CD4-positive, alpha-beta T cell treated with Interleukin-2 at 100 ng/mL for 4 hours (primary cell): ENCODE measurements at regions not wholly inside any gene's neighbourhood (a gene's known extent, or its start where the extent isn't known, plus 50 kb on each side); places are given as distances from the start of the nearest gene placed in this dataset.
A peak's percentile ranks its signal among the peaks of the same experiment; 100 is the strongest.

Experiments used
- DNase-seq: peaks from one replicate; pipeline ENCODE4 v3.0.0-alpha.2; 2020; ENCODE audit warnings: low spot score

DNA sequence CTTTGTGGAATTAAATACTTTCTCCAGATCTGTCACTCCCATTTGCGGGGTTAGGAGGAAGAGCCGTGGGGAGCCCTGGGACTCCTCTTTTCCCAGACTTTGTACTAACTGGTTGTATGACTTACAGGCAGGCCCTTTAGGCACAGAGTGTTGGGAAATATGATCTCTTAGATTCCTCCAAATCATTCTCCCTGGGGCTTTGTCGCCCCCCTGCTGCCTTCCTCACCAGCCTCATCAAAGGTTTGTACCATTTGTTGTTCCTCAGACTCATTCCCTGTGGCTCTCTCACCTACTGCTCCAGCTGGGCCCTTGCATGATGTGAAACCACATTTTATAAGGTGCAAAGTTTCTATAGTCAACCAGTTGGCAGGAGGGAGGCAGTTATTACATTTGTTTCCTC lies 56.4 kb downstream of the CRYGS start:
- DNase-seq: no peak

DNA sequence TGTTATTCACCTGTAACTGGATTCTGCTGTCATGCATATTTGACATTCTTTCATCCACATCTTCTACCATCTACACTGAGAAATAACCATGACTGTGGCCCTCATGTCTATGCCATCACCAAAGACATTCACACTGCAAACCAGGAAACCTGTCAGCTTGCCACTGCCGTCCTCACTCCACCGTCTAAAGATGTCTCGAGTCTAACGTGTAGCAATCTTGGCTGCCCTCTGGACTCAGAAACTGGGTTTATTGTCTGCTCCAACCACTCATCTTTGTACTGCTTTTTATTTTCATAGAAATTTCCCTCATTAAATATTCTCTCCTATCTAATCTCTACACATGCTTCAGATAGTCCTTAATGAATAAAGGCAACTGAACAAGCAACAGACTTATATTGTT lies 57.1 kb downstream of the CRYGS start:
- no peak for DNase-seq

DNA sequence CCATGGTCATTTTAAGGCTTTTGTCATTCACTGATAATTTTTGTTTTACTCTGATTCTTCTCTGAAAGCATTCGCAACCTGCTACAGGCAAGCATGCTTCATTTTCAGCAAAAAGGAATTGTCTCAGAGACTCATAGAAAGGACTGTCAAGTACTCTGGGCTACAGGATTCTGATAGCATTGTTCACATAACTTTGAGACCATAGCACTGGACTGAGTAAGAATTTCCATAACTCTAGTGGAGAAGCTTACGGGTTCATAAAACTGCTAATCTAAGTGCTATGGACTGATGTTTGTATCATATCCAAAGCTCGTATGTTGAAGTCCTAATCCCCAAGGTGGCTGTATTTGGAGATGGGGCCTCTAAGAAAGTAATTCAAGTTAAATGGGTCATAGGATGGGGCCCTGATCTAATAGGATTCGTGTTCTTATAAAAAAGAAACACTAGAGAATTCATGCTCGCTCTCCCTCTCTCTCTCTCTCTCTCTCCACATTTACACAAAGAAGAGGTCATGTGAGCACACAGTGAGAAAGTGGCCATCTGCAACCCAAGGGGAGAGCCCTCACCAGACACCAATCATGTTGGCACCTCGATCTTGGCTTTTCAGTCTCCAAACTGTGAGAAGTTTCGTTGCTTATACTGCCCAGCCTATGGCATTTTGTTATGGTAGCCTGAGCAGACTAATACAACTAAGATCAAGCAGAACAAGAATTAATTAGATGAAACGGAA lies 60.4 kb downstream of the CRYGS start:
- no peak for DNase-seq

DNA sequence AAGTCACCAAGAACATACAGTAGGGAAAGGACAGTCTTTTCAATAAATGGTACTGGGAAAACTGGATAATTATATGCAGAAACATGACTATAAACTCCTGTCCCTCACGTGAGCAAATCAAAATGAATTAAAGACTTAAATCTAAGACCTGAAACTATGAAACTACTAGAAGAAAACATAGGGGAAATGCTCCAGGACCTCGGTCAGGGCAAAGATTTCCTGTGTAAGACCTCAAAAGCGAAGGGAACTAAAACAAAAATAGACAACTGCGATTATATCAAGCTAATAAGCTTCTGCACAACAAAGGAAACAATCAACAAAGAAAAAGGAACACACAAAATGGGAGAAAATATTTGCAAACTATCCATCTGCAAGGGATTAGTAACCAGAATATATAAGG lies 62.7 kb downstream of the CRYGS start:
- no peak for DNase-seq

DNA sequence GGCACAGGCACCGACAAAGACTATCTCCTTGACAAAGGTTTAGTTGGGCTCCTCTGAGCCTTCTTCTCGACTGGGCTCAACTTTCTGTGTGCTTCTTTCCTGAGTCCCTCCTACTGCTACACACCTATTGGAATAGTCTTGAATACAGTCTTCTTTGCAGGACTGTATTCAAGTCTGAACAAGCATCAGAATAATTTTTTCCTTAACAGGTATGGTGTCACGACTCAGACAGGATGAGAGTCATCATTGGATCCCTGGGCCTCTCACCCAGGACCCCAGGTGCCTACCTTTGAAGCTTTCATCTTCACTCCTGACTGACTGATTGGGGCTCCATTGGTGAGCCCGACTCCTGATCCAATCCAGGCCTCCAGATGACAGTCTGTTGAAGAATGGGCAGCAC lies 66.3 kb downstream of the CRYGS start:
- DNase-seq: no peak

DNA sequence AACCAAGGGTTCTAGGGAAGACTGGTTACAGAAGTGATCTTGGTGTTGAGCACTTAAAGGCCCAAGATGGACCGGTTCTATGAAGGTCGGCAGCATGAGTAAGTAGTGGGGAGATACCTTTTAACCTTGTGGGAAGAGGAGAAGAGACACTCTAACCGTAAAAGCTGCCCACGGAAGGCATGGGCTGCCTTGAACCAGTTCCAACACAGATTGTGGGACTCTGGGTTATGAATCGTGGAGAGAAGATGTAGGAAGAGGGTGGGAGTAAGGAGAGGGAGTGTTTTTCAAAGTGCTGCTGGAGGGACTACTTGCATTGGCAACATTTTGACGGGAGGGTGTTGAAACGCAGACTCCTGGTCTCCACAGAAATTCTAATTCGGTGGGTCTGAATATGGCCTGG lies 67.1 kb downstream of the CRYGS start:
- DNase-seq: no peak

DNA sequence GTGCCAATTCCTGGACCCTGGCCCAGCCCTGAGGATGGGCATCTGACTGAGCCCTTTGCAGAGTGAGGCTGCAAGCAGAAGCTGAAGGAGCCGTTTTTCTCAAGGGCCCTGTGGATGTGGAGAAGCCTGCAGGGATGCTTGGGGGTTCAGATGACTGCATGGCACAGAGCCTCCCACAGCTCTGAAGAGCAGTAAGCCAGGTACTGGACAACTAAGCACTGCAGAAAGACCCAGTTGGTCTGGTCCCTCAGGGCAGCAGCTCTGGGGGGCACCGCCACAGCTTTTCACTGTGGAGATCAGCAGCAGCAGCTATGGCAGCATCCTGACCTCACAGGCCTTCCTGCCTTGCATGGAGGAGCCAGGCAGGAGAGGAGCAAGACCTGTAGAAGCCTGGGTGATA lies 67.6 kb downstream of the CRYGS start:
- no peak for DNase-seq

DNA sequence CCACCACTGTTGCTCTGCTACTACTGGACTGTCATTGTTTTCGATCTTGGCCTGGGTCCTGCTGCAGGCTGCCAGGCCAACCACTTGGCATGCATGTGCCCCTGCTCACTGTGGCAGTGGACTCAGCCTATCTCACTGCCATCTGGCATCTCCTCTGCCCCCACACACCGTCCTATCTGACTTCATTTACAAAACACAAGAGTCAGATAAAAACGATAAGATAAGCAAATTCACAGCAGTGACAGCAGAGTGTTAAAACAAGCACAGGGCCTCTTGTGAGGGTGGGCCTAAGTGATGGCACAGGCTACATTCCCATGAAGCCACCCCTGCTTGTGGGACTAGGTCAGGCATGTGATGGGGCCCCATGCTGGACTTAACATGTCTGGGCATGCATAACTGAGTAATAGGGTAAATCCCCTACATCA lies 68.1 kb downstream of the CRYGS start:
- no peak for DNase-seq

DNA sequence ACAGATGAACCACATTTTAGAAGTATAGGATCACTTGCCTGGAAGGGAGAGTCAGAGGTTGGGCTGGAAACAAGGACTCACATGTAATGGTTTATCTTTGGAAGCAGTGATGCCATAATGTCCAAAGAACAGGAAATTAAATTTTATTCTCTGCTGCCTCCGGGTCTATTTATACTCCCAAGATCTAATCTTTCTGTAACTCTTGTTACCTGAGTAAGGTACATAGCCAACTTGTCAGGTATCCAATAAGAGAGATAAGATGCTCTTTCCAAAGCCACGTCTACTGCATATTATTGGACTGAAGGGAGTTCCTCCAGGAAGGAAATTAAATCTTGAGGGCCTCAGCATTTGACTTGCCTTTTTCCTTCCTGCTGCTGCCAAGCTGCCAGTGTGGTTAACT lies 71.0 kb downstream of the CRYGS start:
- no peak for DNase-seq

DNA sequence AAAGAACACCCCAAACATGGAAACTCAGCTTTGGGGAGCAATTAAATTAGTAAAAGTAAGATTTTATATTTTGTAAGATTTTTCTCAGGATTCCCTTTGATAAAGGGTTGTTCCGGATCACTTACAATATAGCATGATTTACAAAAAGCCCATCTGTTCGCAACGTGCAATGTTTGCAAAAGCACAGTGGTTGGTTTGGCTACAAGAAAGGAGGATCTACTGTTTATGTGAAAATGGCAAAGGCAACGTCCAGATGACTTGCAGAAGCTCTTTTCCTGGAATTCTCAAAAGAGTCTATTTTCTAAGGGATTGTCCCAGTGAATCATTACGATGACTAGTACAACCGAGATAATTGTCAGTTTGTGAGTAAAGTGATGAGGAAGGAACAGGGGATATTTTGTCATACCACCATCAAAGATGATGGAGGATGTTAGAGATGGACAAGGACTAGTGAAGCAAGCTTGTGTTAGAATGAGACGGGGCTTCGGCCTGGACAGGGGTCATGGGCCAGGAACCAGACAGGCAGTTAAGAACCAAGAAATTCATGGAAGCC lies 71.6 kb downstream of the CRYGS start:
- DNase-seq: no peak

DNA sequence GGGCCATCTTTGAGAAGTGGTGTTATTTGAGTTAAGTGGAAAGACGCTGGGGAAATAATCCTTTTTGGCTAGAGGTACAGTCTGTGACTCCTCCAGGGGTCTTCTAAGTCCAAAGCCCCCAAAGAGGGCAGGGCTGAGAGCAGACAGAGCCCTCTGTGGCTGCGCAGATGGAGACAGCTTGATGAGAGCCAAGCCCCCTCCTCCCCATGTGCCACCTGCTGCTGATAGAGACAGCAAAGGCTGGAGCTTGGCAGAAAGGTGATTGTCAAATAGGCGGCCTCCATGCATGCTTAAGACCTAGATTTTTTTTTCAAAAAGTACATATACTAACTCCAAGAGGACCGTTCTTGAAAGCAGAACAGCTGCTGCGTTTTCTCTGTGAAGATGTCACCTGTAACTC lies 72.4 kb downstream of the CRYGS start:
- no peak for DNase-seq

DNA sequence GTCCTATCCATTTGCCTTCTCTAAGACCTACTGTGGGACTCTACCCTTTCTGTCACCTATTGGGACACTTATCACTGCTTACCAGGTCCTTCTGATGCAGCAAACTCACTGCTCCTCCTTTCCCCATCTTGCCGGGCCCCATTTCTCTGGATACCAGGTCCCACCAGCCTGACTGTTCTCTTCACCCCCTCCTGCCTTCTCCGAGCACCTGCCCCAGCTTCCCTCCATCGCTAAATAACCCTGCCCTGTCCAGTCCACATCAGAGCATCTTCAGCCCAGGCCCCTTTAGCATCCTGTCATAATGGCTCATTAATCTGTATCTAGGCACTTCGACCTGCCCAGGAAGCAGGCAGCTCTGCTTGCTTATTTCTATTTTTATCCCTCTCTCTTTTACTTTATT lies 74.7 kb downstream of the CRYGS start:
- no peak for DNase-seq

DNA sequence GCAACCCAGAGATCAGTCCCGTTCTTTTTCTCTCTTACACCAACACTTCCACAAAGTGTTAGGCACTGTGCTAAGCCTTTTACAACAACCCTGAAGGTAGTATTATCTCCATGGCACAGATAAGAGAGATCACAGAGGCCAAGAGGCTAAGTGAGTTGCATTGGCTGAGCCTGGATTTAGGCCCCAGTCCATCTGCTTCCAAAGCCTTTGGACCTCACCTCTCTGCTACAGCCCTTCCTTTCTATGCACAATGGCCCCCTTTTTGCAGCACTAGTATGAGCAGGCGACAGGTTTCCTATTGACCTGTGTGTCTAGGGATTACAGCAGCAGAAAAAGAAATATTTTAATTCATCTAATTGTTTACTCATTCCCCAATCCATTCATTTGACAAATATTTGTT lies 76.2 kb downstream of the CRYGS start:
- DNase-seq: no peak

DNA sequence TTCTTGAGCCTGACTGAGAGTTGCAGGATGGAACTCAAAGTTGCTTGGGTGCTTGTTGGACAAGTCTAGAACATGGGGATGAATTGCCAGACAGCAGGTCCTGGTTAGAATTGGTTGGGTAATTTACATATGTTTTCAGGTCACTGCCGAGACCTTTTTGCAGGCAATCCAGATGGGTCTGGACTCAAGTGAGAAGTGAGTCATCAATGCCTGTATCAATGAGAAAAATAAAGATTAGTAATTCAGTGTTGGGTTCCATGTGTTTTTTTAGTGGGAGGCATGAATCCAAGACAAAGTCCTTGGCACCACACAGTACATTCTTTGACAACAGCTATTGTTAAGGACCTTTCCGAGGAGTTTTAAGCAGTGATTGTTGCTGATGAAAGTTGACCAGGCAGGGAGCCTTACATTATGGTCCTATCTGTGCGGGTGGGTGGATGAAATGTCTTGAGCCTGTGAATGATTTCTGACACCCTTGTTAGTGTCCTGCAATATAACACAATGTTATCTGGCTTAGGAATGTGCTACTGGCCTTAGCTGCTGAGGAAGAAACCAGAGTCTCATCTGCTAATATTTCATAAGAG lies 77.7 kb downstream of the CRYGS start:
- DNase-seq: no peak

DNA sequence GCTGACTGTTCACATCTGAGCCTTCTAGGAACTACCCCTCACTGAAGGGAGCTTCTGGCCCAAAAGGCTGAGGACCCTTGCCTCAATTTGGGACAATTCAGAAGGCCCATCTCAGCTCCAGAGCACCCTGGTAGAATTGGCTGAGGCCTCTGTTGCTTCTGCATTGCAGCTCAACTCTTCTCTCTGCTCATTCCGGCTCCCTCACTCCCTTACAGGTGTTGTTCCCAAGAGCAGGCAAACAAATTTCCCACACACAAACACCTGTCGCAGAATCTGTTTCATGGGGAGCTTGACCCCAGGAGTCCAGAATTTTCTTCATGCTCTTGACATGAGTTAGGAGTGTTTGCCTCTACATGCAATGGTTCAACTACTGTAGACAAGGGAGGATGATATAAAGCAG lies 78.7 kb downstream of the CRYGS start:
- no peak for DNase-seq

DNA sequence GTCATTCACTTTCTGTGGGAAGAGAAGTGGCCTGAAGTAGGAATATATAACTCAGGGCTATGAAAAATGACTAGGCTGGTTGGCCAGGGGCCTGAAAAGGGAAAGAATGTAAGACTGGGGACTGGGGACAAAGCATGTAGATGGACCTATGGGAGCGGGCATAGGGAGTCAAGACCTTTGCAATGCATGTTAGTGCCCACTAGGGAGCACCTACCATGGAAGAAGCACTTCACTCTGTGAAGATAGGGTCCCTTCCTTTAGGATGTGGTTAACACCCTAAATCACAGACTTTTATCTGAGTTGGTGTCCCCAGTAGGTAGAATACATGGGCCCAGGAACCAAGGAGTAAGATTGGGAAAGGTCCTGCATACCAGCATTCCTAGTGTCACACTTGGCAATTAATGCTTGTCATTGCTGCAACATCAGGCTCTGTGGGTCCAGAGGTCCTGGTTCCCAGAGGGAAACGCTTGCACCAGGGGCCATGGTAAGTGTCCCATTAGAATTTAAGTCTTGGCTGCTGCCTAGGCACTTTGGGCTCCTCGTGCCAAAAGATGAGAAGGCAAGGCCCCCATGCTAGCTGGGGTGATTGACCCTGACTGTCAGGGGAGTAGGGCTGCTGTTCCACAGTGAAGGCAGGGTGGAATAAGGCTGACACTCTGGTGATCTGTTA lies 79.6 kb downstream of the CRYGS start:
- DNase-seq: peak; percentile 2

DNA sequence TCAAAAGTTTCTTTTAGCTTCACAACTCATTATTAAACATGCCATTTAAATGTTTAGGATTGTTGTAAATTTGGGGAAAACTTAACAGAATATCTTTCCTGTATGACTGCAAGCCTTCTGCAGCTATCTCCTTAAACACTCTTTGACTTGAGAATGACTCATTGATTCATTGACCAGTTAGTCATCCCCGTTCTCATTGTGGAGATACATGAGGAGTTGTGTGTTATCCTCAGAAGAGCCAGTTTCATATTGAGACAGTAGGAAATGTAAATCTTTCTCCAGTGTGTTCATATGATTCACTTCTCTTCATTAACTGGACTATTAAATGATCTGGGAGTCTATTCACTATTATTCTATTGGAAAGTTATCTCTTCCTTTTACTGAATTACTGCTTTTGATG lies 83.0 kb downstream of the CRYGS start:
- no peak for DNase-seq

DNA sequence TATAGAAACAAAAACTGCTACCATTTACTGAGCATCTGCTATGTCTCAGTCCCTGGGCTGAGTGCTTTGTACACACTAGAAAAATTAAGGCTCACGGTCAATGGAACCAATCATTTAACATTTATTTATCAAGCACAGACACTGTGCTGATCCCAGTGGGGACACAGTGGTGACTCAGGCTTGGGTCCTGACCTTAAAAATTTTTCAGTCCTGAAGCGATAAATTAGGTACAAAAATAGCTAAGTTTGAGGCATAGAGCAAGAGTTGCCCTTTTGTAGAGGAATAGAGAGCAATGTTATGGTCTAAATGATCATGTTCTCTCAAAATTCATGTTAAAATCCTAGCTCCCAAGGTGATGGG lies 85.1 kb downstream of the CRYGS start:
- no peak for DNase-seq

DNA sequence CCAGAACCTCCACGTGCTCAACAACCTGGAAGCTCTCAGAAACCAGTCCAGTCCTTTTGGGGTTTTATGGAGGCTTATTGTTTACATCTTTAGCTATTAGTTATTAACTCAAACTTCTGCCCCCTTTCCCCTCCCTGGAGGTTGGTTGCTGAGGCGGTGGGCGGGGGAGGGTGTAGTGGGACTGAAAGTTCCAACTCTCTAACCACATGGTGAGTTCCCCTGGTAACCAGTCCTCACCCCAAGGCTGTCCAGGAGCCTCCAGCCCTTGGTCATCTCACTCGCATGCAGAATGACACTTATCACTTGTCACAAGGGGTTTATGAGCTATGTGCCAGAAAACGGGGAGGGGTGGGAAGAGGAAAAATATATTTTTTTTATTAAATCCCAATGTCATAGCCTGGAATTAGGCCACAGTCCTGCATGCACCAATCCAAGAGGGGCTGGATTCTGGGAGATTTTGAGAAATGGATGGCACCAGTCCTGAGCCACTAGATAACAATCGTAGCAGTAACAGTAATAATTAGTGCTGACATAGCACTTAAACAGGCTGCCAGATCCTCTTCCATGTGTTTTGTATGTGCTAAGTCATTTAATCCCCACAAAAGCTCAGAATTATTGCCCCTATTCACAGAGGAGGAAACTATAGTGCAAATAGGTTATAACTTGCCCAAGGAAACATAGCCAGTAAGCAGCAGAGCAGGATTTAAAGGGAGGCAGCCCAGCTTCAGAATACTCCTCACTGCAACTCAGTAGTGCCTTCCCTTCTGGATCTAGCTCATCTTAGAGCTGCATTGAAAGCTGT lies 85.7 kb downstream of the CRYGS start:
- no peak for DNase-seq

DNA sequence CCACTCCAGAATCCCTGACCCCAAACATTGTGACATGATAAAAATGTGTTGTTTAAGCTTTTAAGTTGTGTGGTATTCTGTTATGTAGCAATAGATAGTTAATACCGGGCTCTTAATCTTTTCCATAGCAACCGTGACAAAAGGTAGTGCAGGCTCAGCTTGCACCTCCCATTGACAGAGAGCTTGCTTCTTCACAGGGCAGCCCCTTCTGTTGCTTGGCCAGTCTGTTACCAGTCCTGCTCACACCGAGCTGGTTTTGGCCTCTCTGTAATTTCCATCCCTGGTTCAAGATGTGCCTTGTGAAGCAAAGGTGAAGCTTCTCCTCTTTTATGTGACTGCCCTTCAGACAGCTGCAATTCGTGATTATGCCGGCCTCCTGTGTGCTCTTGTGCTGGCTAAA lies 86.9 kb downstream of the CRYGS start:
- no peak for DNase-seq

DNA sequence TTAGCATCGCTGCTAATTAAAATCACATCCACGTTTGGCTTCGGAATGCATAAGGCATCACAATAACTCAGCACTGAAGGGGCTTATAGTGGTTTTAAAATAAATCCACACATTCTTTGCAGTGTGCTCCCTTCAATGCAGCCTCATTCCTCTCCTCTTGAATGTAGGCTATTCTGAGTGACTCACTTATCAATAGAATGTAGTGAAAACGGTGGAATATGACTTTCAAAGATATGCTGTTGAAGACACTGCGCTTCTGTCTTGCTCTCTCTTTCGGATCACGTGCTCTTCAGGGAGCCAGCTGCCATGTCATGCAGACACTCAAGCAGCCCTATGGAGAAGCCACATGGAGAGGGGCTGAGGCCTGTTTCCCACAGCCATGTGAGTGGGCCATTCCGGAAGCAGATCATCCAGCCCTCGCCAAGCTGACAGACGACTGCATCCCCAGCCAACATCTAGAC lies 87.4 kb downstream of the CRYGS start:
- DNase-seq: no peak

DNA sequence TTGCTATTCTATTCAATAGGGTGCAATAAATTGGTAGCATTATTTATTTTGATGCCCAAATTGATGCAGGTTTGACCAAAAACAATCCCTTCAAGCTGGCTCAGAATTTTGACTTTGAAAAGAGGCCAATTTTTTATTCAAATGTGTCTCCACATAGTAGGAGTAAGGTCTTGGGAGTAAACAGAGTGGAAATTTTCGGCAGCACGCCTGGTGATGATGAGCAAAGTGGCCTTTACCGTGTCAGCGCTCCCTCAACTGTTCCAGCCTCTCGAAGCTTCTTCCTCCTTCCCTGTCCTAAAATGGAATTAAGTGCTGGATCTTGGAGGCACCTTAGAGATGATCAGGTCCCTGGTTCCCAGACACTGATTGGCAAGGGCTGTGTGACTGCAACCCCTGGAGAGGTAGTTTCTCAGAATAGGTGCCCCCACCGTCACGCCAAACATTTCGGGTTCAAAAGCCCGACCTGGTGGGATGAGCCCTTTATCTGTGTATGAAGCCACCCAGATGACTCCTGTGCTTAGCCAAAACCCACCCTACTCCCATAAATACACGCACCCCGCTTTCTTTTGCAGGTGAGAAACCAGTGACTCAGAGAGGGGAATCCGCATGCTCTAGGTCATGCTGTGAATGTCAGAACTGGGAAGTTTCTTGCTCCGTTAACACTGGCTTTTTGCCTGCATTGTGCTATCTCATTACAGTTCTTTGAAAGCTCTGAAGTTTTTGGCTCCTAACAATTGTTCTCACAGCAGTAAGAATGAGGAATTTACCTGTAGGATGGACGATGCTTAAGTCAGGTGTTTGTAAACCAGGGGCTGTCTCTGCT lies 89.1 kb downstream of the CRYGS start:
- no peak for DNase-seq
